GM10266 (cell line): ENCODE measurements at regions not wholly inside any gene's neighbourhood (a gene's known extent, or its start where the extent isn't known, plus 50 kb on each side); places are given as distances from the start of the nearest gene placed in this dataset.

Experiments
- DNase-seq: peaks from one replicate; pipeline ENCODE4 v3.0.0; 2012; ENCODE audit errors: extremely low spot score
- TF ChIP-seq, protein P1 (sequence below): IDR thresholded peaks from 2 replicates; pipeline ENCODE4 v1.5.1; 2012; ENCODE audit warnings: mild to moderate bottlenecking, low read depth; ENCODE audit not compliant: control insufficient read depth, insufficient read depth; ENCODE audit errors: missing control alignments

DNA sequence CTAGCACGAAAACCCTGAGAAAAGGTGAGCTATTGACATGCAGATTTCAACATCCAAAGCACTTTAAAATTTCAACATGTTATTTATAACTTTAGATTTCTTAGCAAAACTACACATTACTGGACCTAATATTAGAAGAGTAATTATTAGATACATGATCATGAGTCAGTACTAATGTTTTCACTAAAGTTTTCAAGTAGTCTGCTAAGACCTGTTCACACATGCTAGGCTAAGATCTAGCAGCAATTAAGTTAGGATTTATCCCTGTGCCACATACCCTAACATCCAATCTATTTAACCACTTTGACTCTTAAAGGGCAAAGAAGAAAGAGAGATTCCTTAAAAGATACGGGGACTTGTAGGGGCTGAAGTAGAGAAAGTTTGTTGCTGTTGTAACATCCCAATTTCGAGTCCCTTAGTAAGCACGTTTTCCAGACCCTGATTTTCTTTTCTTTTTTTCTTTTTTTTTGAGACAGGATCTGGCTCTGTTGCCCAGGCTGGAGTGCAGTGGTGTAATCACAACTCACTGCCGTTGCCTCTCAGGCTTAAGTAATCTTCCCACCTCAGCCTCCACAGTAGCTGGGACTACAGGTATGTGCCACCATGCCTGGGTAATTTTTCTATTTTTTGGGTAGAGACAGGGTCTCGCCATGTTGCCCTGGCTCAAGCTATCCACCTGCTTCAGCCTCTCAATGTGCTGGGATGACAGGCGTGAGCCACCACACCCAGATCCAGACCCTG lies 102.5 kb upstream of the ATF7IP start:
- TF ChIP-seq, protein P1, sequence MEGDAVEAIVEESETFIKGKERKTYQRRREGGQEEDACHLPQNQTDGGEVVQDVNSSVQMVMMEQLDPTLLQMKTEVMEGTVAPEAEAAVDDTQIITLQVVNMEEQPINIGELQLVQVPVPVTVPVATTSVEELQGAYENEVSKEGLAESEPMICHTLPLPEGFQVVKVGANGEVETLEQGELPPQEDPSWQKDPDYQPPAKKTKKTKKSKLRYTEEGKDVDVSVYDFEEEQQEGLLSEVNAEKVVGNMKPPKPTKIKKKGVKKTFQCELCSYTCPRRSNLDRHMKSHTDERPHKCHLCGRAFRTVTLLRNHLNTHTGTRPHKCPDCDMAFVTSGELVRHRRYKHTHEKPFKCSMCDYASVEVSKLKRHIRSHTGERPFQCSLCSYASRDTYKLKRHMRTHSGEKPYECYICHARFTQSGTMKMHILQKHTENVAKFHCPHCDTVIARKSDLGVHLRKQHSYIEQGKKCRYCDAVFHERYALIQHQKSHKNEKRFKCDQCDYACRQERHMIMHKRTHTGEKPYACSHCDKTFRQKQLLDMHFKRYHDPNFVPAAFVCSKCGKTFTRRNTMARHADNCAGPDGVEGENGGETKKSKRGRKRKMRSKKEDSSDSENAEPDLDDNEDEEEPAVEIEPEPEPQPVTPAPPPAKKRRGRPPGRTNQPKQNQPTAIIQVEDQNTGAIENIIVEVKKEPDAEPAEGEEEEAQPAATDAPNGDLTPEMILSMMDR = no peak
- no peak for DNase-seq

DNA sequence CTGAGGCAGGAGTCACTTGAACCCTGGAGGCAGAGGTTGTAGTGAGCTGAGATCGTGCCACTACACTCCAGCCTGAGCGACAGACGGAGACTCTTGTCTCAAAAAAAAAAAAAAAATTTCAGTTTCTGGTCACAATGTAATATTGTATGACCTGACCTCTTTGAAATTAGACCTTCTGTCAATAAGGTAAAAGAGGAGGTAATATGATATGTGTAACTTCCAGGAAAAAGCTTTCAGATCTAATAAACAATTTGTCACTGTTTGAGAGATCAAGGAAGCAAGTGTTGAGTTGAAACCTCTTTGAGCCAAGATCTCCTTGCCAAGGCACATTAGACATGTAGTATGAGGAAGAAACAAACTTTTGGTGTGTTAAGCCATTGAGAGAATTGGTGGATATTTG lies 101.7 kb upstream of the ATF7IP start:
- DNase-seq = no peak
- TF ChIP-seq, protein P1 = no peak

DNA sequence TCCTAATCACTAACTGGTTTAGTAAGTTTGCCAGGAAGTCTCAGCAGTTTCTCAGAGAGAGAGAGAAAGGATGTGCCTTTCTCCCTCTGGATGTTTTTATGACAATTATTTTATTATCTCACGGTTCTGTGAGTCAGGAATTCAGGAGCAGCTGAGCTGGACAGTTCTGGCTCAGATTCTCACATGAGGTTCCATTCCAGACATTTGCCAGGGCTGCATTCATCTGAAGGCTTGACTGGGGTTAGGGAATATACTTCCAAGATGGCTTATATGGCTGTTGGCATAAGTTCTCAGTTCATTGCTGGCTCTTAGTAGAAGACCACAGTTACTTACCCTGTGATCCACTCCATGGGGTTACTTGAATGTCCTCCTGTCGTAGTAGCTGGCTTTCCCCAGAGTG lies 101.2 kb upstream of the ATF7IP start:
- TF ChIP-seq, protein P1 = no peak

DNA sequence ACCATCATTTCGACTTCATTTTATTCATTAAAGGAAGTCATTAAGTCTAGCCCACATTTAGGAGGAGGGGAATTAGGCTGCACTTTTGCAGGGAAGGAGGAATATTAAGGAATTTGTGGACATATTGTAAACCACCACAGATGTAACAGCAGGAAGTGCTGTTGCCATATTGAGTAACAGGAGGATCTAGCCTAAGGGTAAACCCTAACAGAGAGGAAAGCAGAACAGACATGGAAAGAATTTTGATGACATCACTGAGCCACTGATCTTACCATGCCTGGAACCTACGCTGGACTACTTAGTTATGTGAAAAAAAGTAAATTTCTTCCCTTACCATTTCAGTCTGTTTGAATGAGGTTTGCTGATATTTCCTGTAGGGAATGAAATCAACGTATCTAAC lies 100.7 kb upstream of the ATF7IP start:
- TF ChIP-seq, protein P1 = no peak
- DNase-seq = no peak

More for the DNA sequence above, 101.2 kb upstream of the ATF7IP start:
- DNase-seq = no peak

DNA sequence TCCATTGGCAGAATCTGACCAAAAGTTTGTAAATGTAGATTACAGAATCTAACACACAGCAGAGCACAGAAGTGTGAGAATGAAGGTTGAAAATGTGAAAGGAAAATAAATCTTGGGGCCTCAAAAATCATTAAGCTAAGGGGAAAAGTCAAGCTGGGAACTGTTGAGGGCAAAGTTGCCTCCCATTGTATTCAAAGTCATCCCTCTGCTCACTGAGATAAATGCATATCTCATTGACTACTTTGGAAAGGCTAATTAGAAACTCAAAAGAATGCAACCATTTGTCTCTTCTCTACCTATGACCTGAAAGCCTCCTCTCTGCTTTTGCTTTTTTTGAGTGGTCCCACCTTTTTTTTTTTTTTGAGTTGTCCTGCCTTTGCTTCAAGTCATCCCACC lies 97.4 kb upstream of the ATF7IP start:
- TF ChIP-seq, protein P1 = no peak
- no peak for DNase-seq

DNA sequence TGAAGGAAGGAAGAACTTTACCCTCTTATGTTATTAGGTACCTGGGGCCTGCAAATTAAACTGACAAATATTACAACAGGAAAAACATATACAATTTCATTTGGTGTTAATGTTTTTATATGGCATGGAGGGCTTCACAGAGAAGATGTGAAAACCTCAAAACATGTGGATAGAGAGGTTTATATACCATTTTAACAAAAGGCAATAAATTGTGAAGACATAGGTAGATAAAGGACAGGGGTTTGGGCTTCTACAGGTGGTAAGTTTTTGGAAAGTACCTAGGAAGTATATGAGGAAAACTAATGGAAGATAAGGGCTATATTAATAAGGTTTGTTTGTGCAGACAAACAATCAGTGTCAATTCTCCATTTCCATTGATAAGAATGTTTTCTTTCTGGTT lies 95.1 kb upstream of the ATF7IP start:
- DNase-seq = no peak
- TF ChIP-seq, protein P1 = no peak

DNA sequence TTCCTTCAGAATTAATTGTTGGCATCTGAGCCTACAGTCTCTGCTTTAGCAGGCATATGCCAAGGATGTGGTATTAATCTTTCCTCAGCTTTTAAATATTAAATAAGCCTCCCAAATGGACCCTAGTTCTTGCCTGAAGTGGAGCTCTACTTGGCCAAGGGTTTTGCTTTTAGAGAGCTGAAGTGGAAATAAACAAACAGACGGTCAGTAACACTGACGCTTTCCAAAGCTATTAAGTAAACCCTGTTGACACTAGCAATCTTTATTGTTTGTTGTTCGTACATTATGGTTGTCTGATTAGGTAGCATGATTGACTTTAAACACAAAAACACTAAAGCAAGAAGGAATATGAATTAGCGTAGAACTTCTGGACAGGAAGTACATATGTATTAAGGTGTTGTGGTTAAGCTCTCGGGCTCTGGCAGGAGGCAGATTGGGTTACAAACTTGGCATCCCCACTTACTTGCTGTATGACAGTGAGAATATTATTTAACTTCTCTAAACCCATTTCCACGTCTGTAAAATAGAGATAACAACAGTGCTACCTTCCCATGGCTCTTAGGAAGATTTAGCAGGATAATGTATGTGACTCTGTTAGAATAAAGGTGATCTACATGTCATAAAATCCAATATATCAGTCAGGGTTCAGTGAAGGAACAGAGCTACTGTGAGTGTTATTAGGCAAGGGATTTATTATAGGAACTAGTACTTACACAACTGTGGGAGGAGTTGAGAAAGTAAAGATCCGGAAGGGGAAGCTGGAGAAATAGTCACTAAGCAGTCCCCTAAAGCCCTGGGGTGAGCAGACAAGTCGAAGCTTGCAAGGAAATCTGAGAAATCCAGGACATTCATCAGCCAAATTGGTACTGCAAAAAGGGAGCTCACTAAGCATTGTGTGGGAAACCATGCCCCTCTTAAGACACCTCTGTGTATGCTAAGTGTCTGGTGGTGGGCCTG lies 92.2 kb upstream of the ATF7IP start:
- no peak for DNase-seq
- TF ChIP-seq, protein P1 = no peak
